ENCODE measurements at regions not wholly inside any gene's neighbourhood (a gene's known extent, or its start where the extent isn't known, plus 50 kb on each side); places are given as distances from the start of the nearest gene placed in this dataset.

GRCh38 chr11:25899617-25900160 lies 432.2 kb upstream of the ANO3 start:
- no peak for TF ChIP-seq CTCF (IDR thresholded peaks at IDR 0.05; ENCODE audit: low read depth, low read length, missing control alignments)
- in situ Hi-C loops (cut with HindIII; ENCODE audit: low pct_ligation_motif_present, low sequenced_read_pairs) = no loop called here
- H3K4me3 ChIP-seq (ENCODE audit: low read depth, low read length) = no peak overlapping the region
- no peak for DNase-seq
- H3K36me3 ChIP-seq (replicated peaks) = no peaks in the 10 kb centered on the region
- no peak overlapping the region for H3K27ac ChIP-seq
- H3K27me3 ChIP-seq (replicated peaks) = no peaks in the 10 kb centered on the region

- no peaks in the 10 kb centered on the region for H3K27me3 ChIP-seq (replicated peaks)
- no peak for TF ChIP-seq CTCF (IDR thresholded peaks at IDR 0.05; ENCODE audit: low read depth, low read length, missing control alignments)
- no peak overlapping the region for H3K27ac ChIP-seq
- no peak overlapping the region for H3K4me3 ChIP-seq (ENCODE audit: low read depth, low read length)
- DNase-seq = no peak
- no peaks in the 10 kb centered on the region for H3K36me3 ChIP-seq (replicated peaks)
- in situ Hi-C loops (cut with HindIII; ENCODE audit: low pct_ligation_motif_present, low sequenced_read_pairs) = no loop called here
Measured at GRCh38 chr11:25900814-25901213, 431.1 kb upstream of the ANO3 start.

GRCh38 chr11:25901415-25901814 lies 430.5 kb upstream of the ANO3 start:
- no peaks in the 10 kb centered on the region for H3K27me3 ChIP-seq (replicated peaks)
- in situ Hi-C loops (cut with HindIII; ENCODE audit: low pct_ligation_motif_present, low sequenced_read_pairs) = no loop called here
- no peak overlapping the region for H3K27ac ChIP-seq
- no peaks in the 10 kb centered on the region for H3K36me3 ChIP-seq (replicated peaks)
- no peak for DNase-seq
- H3K4me3 ChIP-seq (ENCODE audit: low read depth, low read length) = no peak overlapping the region
- no peak for TF ChIP-seq CTCF (IDR thresholded peaks at IDR 0.05; ENCODE audit: low read depth, low read length, missing control alignments)

- Histone ChIP-seq H3K27ac (no peak overlapping the region), H3K4me3 (ENCODE audit: low read depth, low read length) (no peak overlapping the region), H3K27me3 (replicated peaks) (no peaks in the 10 kb centered on the region), H3K36me3 (replicated peaks) (no peaks in the 10 kb centered on the region)
- no peak for TF ChIP-seq CTCF (IDR thresholded peaks at IDR 0.05; ENCODE audit: low read depth, low read length, missing control alignments)
- DNase-seq = no peak
- in situ Hi-C loops (cut with HindIII; ENCODE audit: low pct_ligation_motif_present, low sequenced_read_pairs) = no loop called here
Measured at GRCh38 chr11:25902476-25902875, 429.5 kb upstream of the ANO3 start.

GRCh38 chr11:25908726-25909125 lies 423.2 kb upstream of the ANO3 start:
- no peak for TF ChIP-seq CTCF (IDR thresholded peaks at IDR 0.05; ENCODE audit: low read depth, low read length, missing control alignments)
- in situ Hi-C loops (cut with HindIII; ENCODE audit: low pct_ligation_motif_present, low sequenced_read_pairs) = no loop called here

GRCh38 chr11:25910086-25910485 lies 421.8 kb upstream of the ANO3 start:
- no peak overlapping the region for H3K4me3 ChIP-seq (ENCODE audit: low read depth, low read length)
- no peak for DNase-seq
- no peaks in the 10 kb centered on the region for H3K27me3 ChIP-seq (replicated peaks)
- no peak for TF ChIP-seq CTCF (IDR thresholded peaks at IDR 0.05; ENCODE audit: low read depth, low read length, missing control alignments)
- no peak overlapping the region for H3K27ac ChIP-seq
- in situ Hi-C loops (cut with HindIII; ENCODE audit: low pct_ligation_motif_present, low sequenced_read_pairs) = no loop called here
- no peaks in the 10 kb centered on the region for H3K36me3 ChIP-seq (replicated peaks)

More at GRCh38 chr11:25908726-25909125, 423.2 kb upstream of the ANO3 start:
- no peak overlapping the region for H3K4me3 ChIP-seq (ENCODE audit: low read depth, low read length)
- no peaks in the 10 kb centered on the region for H3K27me3 ChIP-seq (replicated peaks)
- H3K27ac ChIP-seq = no peak overlapping the region
- H3K36me3 ChIP-seq (replicated peaks) = no peaks in the 10 kb centered on the region
- DNase-seq = no peak

All from brain microvascular endothelial cell (primary cell).